ACHN (cell line): ENCODE measurements at regions not wholly inside any gene's neighbourhood (a gene's known extent, or its start where the extent isn't known, plus 50 kb on each side); places are given as distances from the start of the nearest gene placed in this dataset.
A peak's percentile ranks its signal among the peaks of the same experiment; 100 is the strongest.

Source experiments
- DNase-seq: peaks from one replicate; pipeline ENCODE4 v3.0.0-alpha.2; 2015
- in situ Hi-C: cut with HindIII; loops from 2 replicates; pipeline ENCODE4 v1.10.0; 2017; ENCODE audit warnings: low sequenced_read_pairs, low pct_ligation_motif_present, low pct_unique_long_range_greater_than_20kb

DNA sequence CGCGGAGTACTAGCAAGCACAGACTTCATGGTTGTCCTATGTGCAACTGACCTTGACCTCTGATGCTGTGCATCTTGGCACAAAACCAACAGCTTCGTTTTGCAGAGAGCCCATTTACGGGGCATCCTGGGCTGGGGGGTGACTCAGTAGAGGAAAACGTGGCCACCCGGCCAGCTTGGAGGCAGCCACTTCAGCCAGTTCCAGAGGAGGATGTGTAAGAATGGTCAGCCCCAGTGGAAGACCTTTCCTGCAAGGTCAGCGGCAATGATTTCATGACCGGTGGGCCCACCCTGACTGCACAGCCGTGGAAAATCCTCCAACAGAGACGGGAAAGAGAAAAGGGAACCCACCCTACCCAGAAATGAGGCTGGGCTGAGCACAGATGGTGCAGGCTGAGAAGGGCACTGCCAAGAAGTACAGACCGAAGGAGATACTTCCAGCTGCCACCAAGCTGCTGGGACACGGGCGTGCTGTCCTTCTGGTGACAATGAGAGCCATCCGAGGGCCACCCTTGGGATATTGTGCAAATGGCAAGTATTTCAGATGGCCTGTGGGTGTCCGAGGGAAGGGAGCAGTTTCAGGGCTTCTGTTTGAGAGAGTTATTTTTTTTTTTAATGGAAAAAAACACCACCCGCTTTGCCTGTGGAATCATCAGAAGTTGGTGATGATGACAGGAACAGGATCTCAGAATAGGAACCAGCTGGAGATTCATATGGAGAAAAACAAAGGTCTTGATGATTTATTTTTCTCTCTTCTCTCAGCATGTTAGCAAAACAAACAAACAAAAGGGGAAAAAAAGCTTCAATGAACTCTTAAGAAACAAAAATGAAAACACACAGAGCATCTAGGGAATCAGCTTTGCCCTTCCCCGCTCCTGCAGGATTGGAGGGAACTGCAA lies 120.2 kb upstream of the RFLNA start:
- in situ Hi-C loops = no loop called here
- peak; percentile 86 for DNase-seq

DNA sequence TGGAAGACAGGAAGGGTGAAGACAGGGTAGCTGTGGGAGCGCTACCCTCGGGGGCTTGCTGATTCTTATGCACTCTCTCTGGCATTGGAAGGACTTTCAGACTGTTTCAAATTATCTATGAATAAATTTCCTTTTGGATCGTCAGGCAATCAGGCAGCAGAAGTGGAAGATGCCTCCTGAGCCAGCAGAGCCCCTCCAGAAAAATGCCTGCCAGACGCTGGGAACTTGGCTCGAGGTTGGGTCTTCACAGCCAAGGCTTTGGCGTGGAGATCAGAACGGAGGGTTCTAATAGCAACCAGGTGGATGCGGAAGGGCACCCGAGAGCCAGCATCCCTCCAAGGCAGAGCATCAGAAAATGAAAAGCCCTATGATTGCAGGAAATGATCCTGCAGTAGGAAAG lies 119.2 kb upstream of the RFLNA start:
- in situ Hi-C loops = no loop called here
- DNase-seq = no peak

- no peak for DNase-seq
- in situ Hi-C loops = no loop called here
Measured at GRCh38 chr12:124177276-124177950, 117.5 kb upstream of the RFLNA start.

DNA sequence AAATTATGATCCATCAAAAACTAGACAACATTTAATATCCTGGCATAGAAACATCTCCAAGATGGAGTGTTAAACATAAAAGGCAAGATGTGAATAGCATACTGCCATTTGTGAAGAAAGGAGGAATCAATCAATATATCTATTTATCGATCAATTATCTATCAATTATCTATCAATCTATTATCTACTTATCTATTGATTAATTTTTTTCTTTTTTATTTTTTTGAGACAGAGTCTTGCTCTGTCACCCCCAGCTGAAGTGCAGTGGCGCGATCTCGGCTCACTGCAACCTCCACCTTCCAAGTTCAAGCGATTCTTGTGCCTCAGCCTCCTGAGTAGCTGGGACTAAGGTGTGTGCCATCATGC lies 117.0 kb upstream of the RFLNA start:
- DNase-seq = no peak
- in situ Hi-C loops = no loop called here

- no peak for DNase-seq
- in situ Hi-C loops = no loop called here
Measured at GRCh38 chr12:124179936-124180607, 114.8 kb upstream of the RFLNA start.

DNA sequence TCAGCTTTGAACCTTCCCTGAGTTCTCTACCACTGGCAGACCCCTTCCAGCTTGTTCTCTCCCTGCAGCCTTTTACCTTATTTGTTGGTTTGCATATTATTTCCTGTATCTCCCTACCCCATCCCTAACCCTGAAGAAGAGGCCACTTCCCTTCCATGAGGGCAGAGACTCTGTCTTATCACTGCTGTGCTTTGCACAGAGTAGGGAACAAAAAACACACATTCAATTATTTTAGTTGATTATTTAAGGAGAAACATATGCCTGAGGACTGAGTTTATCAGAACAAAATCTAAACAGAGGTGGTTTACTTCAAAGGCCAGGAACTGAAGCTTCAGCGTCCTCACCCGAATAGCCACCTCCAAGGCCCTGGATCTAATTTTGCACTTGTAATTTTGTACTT lies 111.7 kb upstream of the RFLNA start:
- in situ Hi-C loops = no loop called here
- DNase-seq = no peak

- no peak for DNase-seq
- in situ Hi-C loops = no loop called here
Measured at GRCh38 chr12:124184456-124184855, 110.4 kb upstream of the RFLNA start.

- in situ Hi-C loops = no loop called here
- DNase-seq = no peak
Measured at GRCh38 chr12:124185971-124186686, 108.8 kb upstream of the RFLNA start.

DNA sequence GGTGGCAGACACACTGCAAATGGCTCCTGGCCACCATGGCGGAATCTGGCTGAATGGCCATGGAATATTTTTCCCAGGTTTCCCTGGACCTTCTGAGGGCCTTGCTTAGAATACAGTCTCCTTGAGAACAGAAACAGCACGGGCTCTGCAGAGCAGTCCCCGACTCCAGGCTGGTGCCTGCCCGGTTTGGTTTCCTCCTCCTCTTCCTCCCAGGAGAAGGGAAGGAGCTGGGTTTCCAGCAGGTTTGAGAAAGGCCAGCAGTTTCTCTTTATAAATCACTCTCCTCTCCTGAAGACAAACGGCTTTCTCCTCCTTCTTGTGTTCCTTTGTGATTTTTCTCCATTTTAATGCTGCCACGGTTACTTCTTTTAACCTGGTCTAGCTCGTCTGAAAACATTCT lies 106.8 kb upstream of the RFLNA start:
- DNase-seq = no peak
- in situ Hi-C loops = no loop called here

DNA sequence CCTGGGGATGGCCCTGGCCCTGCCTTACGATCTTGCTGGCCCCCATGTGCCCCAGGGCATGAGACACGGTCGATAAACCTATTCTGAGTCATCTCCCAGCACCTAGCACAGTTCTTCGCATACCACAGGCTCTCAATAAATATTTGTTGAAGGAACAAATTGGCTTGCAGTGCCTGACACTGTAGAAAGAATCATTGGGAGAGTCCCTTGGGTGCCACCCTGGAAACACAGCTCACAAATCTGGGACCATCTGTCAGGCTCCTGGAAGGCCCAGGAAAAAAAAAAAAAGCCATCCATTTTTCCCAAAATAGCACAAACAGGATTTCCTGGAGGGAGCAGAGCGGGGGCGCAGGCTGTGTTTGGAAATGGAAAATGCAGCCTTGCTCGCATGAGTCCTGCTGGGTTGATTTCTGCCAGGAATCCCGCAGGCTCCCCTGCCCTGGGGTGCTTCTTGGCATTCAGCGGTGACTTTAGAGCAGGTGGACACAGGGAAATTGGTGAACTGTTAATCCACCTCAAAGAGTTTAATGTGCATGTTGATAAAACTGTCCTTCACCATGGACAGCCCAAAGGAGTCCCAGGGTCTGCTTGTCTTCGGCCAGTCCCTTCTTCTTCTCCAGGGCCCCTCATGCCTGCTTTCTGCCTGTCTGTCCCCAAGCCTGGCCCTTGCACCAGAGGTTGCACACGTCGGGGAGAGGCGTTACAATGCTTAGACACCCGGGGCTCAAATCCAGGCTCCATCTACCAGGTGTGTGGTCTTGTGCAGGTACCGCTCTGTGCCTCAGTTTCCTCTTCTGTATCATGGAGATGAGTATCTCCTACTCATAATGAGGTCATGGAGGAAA lies 106.1 kb upstream of the RFLNA start:
- in situ Hi-C loops = no loop called here
- peak; percentile 68 for DNase-seq

DNA sequence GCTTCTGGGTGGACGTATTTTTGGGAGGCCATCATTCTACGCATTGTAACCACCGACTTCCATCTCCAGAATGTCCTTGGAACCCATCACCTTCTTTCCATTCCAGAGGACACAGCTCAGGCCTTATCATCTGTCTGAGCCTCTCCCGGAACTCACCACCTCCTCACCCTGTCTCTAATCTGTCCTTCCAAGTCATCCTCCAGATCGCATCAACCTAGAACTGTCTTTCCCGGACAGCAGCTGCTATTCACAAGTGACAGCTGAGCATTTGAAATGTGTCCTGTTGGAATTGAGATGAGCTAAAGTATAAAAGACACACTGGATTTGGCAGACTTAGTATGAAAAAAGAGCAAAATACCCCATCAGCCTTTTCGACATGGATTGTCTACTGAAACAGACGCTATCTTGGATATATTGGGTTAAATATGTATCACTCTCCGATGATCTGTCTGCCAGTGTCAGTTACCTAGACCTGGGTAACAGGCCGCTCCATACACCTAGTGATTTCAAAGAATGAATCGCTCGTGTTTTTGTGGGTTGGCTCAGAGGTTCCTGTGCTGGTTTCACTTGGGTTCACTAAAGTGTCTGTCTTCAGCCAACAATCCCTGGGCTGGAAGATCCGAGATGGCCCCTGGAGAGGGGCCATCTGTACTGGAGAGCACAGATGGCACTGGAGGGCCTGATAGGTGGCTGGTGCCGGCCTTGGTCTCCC lies 104.4 kb upstream of the RFLNA start:
- DNase-seq = no peak
- in situ Hi-C loops = no loop called here

GRCh38 chr12:124191024-124191359 lies 103.9 kb upstream of the RFLNA start:
- in situ Hi-C loops = no loop called here
- DNase-seq = peak; percentile 35

- in situ Hi-C loops = no loop called here
- no peak for DNase-seq
Measured at GRCh38 chr12:124191966-124192365, 102.9 kb upstream of the RFLNA start.

DNA sequence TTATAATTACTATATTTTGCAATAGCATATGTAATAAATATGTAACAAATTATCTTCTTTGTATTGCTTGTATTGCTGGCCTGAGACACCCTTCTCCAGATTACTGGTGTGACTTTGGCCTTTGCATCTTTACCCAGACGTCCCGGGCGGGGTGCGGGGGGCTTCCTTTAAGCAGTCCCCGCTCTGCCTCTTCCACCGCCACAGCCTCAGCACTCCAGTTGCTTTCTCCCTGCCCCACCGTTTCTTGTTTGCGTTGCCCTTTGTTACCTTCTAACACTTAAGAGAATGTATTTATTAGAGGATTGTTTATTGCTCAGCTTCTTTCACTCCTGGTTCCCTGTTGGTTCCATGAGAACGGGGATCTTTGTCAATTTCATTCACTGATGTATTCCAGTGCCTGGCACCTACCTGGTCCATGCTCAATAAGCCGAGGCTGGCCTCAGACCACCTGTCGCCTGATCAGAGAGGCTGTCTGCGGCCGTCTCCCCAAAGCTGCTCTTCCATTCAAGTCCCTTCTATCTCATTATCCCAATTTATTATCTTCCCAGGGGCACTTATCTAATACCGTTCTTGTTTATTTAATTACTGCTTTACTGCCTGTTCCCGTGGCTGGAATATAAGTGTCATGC lies 100.5 kb upstream of the RFLNA start:
- no peak for DNase-seq
- in situ Hi-C loops = no loop called here

DNA sequence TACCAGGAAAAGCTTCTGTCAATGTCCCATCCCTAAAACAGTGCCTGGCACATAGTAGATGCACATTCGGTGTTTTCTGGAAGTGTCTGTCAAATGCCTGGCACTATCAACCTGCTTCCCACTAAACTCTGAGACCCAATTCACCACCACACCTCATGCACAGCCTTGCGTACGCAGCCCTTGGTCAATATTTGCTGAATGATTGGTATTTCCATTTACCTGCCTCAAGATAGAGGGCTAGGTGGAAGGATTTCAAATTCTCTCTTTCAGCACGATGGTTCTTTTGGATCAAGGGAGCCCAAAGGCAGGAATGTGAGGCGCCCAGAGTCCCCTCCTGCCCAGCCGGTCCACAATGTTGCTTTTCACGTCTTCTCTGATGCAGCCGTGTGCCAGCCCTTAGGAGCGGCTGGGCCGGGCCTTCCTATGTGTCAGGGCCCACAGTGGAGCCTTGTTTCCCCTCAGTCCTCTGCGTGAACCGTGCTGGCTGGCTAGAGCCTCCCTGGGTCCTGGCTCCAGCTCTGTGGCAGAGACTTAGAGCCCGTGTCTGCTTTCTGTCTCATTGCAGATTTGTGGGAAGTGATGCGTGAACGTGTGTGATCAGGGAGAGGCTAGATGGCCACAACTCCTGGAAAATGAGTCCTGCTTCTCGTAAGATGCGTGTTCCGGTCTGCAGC lies 99.9 kb upstream of the RFLNA start:
- DNase-seq = no peak
- in situ Hi-C loops = no loop called here

- in situ Hi-C loops = no loop called here
- no peak for DNase-seq
Measured at GRCh38 chr12:124195567-124195942, 99.3 kb upstream of the RFLNA start.

DNA sequence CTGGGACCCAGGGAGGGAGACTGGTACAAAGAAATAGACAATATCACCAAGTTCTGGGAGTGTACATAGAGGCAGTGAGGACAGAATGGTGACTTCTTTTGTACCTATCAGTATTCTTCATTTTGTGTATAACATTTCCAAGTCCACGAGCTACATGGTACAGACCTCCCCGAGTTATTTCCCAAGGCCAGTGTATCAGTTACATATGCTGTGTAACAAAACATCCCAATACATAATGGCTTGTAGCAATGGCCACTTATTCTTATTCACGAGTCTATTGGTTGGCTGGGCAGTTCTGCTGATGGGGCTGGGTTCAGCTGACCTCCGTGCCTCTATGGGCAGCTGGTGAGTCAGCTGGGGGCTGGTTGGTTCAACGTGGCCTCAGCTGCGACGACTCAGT lies 98.7 kb upstream of the RFLNA start:
- in situ Hi-C loops = no loop called here

More for the DNA sequence above, 98.7 kb upstream of the RFLNA start:
- no peak for DNase-seq
